ENCODE measurements at regions not wholly inside any gene's neighbourhood (a gene's known extent, or its start where the extent isn't known, plus 50 kb on each side); places are given as distances from the start of the nearest gene placed in this dataset.
"Not testable (repeated sequence)": the region's sequence is repeated elsewhere in the genome, so short reads cannot be mapped to it uniquely, and the experiment has no call there.

DNA sequence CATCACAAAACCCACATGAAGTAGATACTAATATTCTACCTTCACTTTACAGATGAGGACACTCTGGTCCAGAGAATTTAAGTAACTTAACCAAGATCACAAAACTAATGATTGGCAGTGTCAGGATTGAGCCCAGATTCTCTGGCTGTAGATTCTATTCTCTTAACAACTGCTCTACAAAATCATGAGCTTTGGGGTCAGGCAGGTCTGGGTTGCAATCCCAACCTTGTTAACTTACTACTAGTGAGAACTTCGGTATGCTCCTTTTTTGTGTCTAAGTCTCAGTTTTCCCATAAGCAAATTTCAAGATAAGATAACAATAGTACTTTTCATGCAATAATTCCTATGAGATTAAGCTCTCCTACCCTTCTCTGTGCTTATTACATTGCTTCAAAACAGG, 127.5 kb downstream of the SPDYE17 start:
- H3K27me3 ChIP-seq; ATAC-seq (ENCODE audit: low FRiP score in 2 of 2); H3K9me3 ChIP-seq; H3K36me3 ChIP-seq; H3K27ac ChIP-seq; H3K4me3 ChIP-seq; H3K4me1 ChIP-seq; DNase-seq: not testable (repeated sequence)
- WGBS, 2 donors: no CpG with 5 or more reads among the region's 1 CpG

DNA sequence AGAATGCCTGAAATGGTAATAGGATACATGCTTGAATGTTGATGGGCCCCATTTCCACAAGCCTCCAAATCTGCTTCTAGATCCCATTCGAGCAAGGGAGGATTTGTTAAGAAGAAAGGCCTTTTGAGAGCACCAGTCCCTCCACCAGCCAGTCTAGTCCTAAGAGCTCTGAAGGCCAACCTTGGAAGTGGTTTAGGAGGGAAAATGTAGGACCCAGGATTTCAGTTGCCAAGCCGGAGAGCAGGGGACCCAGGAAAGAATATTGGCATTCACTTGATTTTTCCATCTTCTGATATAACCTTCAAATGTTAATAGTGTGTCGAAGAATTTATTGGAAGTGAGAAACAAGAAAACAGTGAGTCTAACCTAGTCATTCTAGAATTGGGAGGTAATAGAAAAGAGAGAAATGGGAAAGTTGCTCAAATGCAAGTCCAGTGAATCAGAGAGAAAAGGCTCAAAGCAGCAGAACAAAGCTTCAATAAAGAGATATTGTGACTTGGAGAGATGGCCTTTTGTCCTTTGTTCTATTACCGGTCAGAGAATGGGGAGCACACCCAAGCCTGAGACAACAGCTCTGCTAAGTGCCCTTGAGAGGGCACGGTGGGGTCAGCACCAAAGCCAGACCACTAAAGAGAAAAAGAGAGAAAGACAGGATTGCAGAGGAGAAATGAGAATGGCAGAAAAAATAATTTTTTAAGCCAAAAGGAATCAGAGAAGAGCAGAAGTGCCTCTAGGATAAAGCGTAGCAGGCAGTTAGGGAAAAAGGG, 130.0 kb downstream of the SPDYE17 start:
- H3K4me3 ChIP-seq; H3K27me3 ChIP-seq; H3K9me3 ChIP-seq; H3K27ac ChIP-seq; H3K4me1 ChIP-seq; DNase-seq; H3K36me3 ChIP-seq; ATAC-seq (ENCODE audit: low FRiP score in 2 of 2): not testable (repeated sequence)
- WGBS, 2 donors: 82 to 90% methylated on average over 5 of the region's 6 CpGs

DNA sequence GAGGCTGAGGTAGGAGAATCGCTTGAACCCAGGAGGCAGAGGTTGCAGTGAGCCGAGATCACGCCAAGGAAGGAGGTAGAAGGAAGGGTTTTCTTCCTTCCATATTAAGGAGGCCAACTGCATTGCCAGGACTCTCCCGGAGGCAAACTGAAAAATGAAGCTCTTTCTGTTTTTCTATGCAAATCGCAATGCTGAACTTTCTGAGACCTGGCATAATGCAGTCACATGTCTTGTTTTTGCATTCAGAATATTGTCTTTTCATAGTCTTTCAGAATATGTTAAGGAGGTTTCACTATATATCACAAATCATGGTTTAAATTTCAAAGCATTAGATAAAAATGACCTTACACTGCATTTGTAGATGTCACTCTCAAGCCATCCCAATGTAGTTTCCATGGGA, 133.4 kb downstream of the SPDYE17 start:
- DNase-seq; H3K9me3 ChIP-seq; H3K36me3 ChIP-seq; H3K4me1 ChIP-seq; H3K27ac ChIP-seq; ATAC-seq (ENCODE audit: low FRiP score in 2 of 2); H3K27me3 ChIP-seq; H3K4me3 ChIP-seq: not testable (repeated sequence)
- 94 to 98% methylated on average over 4 to 5 of the region's 5 CpGs for WGBS, 2 donors

DNA sequence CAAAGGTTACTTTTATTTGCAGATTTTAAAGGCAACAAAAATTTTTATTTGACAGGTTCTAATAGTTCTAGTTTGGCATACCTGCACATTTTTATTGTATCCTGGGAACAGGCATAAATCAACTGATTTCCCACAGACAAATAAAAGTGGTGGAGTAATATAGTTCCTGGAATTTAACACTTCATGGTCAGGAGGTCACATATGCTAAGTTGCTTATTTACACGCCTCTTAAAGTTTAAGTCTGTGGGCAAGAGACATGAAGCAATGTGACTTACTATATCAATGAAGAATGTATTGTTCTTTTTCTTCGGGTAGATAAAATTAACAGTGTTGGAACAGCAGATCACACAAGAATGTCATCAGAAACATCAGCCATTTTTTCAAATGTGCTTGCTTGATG, 135.2 kb downstream of the SPDYE17 start:
- not testable (repeated sequence) for H3K27me3 ChIP-seq; H3K27ac ChIP-seq; DNase-seq; H3K4me1 ChIP-seq; H3K36me3 ChIP-seq; ATAC-seq (ENCODE audit: low FRiP score in 2 of 2); H3K9me3 ChIP-seq; H3K4me3 ChIP-seq
- WGBS, 2 donors: 51 to 55% methylated on average over 2 of the region's 2 CpGs

DNA sequence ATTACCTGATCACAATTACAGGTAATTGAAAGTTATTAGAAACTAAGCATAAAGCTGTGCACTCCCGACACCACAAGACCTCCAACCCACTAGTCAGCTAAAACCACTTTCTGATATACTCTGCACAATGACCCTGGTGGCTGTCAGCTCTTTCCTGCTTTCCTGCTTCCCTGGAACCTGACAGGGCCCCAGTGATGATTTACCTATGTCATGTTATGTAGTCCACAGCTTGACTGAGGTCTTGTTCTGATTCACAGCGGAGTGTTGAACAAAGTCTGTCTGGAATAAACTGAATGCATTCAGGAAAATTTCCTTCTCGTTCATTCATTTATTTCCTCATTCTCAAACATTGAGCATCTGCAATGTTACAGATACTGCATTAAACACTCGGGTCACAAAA, 136.5 kb downstream of the SPDYE17 start:
- H3K4me1 ChIP-seq; ATAC-seq (ENCODE audit: low FRiP score in 2 of 2); H3K27ac ChIP-seq; H3K4me3 ChIP-seq; H3K9me3 ChIP-seq; H3K36me3 ChIP-seq; DNase-seq; H3K27me3 ChIP-seq: not testable (repeated sequence)
- WGBS, 2 donors: 78 to 81% methylated on average over 4 of the region's 4 CpGs

DNA sequence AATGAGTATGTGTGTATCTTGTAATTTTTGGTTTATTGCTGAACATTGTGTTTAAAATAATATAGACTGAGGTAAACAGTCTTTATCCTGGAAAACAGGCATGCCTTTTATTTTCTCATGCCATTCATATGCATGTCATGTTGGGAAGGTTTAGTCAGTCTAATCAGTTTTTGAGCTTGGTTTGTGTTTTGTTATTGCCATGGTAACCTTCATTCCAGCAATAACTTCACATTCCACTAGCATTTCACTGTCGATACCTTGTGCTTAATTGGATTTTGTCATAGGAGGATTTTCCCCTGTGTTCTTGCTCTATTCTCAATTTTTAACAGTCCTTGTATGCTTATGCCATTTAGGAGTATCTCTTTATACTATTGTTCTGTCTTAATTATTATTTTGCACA, 140.4 kb downstream of the SPDYE17 start:
- not testable (repeated sequence) for H3K27ac ChIP-seq; H3K27me3 ChIP-seq; H3K4me3 ChIP-seq; H3K9me3 ChIP-seq; H3K4me1 ChIP-seq; DNase-seq; H3K36me3 ChIP-seq; ATAC-seq (ENCODE audit: low FRiP score in 2 of 2)
- WGBS, 2 donors: 45 to 57% methylated on average over 1 of the region's 1 CpG

DNA sequence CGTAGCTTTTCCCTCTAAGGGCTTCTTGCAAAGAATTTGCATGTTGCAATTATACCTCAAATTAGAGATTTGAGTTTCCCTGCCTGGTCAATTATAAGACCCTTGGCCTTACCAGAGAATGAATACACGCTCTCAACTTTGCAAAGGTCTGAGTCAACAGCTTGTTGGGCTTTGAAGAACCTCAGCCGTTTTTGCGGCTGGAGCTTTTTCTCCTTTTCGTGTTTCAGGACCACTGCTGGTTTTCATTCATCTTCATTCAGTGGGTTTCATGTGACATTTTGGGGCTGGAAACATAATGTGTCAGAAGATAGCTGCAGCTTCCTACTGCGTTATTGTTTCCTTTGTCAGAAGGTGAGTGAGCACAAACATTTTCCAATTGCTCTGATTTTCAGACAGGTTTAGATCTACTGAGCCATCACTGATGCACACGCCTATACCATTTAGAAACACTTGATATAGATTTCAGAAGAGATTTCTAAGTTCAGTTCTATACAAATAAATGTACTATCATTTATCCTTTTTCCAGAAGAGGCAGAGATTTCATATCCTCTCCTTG, 152.3 kb downstream of the SPDYE17 start:
- not testable (repeated sequence) for H3K36me3 ChIP-seq; H3K9me3 ChIP-seq; H3K4me1 ChIP-seq; H3K4me3 ChIP-seq; ATAC-seq (ENCODE audit: low FRiP score in 2 of 2); H3K27me3 ChIP-seq; H3K27ac ChIP-seq; DNase-seq
- WGBS, 2 donors: 67 to 80% methylated on average over 5 to 6 of the region's 7 CpGs

DNA sequence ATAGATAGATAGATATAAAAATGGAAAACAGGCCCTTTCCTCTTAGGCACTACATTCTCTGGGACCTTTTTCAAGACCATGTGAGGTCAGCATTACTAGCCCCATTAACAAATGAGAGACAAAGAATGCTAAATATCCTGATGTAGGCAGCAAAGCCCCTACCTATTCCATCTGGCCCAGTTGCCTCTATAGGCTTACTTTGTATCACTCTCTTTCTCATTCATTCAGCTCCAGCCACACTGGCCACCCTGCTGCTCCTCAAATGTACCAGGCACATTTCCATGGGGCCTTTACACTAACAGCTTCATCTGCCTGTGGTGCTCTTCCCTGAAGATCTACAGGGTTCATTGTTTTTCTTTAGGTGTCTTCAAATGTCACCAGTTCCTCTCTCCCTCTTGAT, 156.4 kb downstream of the SPDYE17 start:
- not testable (repeated sequence) for H3K4me3 ChIP-seq; H3K27me3 ChIP-seq; ATAC-seq (ENCODE audit: low FRiP score in 2 of 2); H3K4me1 ChIP-seq; H3K27ac ChIP-seq; H3K9me3 ChIP-seq; H3K36me3 ChIP-seq; DNase-seq

DNA sequence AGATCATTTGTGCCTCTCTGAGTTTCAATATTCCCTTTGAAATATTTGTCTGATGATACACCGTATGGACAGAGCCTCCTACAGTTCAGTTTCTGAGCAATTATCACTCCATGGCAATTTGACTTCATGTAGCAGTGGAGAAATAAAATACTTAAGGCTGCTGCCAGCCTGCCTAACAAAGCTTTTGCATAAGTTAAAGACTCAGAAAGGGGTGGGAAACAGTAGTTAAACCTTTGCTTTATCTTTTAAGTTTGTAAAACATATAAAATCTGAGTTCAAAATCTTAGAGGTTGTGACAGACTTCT, 161.7 kb downstream of the SPDYE17 start:
- not testable (repeated sequence) for H3K27ac ChIP-seq; H3K36me3 ChIP-seq; H3K4me3 ChIP-seq; H3K9me3 ChIP-seq; H3K27me3 ChIP-seq; ATAC-seq (ENCODE audit: low FRiP score in 2 of 2); H3K4me1 ChIP-seq; DNase-seq
- 56 to 57% methylated on average over 1 of the region's 1 CpG for WGBS, 2 donors

DNA sequence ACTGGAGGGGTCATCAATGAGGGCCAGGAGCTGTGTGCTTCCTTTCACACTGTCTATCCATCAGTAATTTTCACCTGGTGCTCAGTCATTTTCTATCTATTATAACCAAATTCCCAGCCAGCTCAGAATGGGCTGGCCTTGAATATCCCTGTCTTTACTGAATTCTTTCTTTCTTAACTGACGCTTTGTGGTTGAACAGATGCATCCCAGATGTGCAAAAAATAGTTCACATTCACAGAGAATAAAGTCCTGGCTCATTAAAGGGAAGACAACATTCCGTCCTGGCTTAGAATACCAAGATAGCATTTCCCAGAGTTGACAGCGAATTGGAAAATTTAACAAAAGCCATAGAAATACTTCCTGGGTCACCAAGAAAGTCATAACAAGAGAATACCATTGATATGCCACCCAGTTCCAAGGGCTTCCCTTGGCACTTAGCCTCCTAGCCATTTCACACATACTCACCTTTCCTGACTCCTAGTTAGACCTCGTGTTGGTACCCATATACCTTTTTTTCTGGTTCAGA, 164.7 kb downstream of the SPDYE17 start:
- H3K27ac ChIP-seq, H3K27me3 ChIP-seq: not testable (repeated sequence)
- WGBS, 2 donors: 87 to 91% methylated on average over 3 of the region's 4 CpGs

DNA sequence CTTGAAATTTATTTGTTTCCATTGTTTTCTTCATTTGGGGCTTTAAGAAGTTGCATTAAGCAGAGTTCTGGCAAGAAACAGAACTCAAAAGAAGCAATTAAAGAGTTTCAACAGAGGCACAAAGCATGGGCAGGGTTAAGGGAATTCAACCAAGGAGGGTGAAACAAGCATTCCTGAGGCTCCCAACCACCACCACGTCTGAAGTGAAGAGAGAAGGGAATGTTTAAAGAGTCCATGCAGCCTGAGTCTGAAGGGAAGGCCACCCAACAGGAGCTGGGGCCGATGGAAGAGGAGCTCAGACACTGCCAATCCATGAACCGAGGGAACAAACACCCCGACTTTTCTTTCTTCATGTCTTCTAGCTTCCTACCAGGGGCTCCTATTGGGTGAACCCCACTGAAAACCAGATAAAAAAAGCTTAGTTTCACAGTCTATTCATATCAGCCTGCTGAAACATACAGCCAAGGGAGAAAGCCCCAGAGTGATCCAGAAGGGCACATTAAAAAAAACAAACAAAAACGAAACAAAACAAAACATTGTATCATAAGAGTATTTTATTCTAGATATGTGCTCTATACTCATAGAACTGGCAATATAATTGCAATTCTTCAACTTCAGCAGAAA, 168.9 kb downstream of the SPDYE17 start:
- not testable (repeated sequence) for H3K4me3 ChIP-seq; H3K27me3 ChIP-seq; ATAC-seq (ENCODE audit: low FRiP score in 2 of 2); DNase-seq; H3K4me1 ChIP-seq; H3K36me3 ChIP-seq; H3K9me3 ChIP-seq; H3K27ac ChIP-seq
- 44 to 67% methylated on average over 1 of the region's 5 CpGs for WGBS, 2 donors

More for the DNA sequence above, 164.7 kb downstream of the SPDYE17 start:
- ATAC-seq (ENCODE audit: low FRiP score in 2 of 2); DNase-seq; H3K4me1 ChIP-seq; H3K9me3 ChIP-seq; H3K36me3 ChIP-seq; H3K4me3 ChIP-seq: not testable (repeated sequence)

DNA sequence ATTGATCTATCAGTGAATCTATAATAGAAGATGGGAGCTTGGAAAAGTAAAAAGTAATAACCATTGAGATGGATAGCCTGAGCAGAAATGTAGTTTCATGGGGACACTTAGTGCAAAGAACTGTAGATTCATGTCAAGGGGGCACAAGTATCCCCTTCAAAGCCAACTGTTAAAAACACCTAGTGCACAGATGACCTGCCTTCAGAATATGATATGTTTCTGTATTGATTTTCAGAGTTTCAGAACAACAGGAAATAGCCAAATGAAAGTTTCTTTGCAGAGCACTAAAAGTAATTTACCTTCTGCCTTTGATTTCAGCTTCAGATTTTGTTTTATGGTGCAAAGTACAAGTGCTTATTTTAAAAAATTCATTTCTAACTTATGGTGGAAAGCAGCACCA, 169.9 kb downstream of the SPDYE17 start:
- H3K4me3 ChIP-seq; H3K27me3 ChIP-seq; ATAC-seq (ENCODE audit: low FRiP score in 2 of 2); H3K36me3 ChIP-seq; H3K4me1 ChIP-seq; H3K9me3 ChIP-seq; DNase-seq; H3K27ac ChIP-seq: not testable (repeated sequence)

DNA sequence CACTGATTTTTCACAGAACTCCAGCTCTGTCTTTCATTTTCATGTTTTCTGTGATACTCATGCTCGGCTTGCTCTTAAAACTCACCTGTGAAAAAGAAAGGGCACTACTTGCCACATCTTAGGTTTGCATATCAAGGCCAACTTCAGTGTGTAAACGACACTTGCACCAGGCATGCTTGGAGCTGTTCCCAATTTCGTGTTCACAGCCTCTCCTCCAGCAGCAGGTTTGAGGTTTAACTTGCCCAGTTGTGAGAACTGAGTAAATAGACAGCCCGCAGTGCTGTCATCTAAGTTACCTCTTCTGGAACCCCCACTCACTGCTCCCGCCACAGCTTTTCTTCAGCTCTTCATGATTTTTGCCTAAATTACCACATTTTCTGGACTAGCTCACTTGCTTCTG, 172.2 kb downstream of the SPDYE17 start:
- H3K36me3 ChIP-seq; H3K4me1 ChIP-seq; H3K27me3 ChIP-seq; H3K27ac ChIP-seq; H3K9me3 ChIP-seq; DNase-seq; ATAC-seq (ENCODE audit: low FRiP score in 2 of 2); H3K4me3 ChIP-seq: not testable (repeated sequence)
- WGBS, 2 donors: 53 to 61% methylated on average over 5 of the region's 5 CpGs
